Pancreas (tissue), 10 donors: ENCODE measurements at regions not wholly inside any gene's neighbourhood (a gene's known extent, or its start where the extent isn't known, plus 50 kb on each side); places are given as distances from the start of the nearest gene placed in this dataset.

Experiments used
- ATAC-seq, 4 donors: fragments of 200-7000 bp; cut with Tn5 transposase; one replicate each; pipeline versions ENCODE4 v1.8.0 to v1.9.1; 2020; ENCODE audit warnings: mild to moderate bottlenecking in 4 of 4, moderate library complexity in 4 of 4
- DNase-seq, 6 donors: peaks; one replicate each; pipeline ENCODE4 v3.0.0-alpha.2; 2020
- FAIRE-seq: peaks from 2 replicates; lab custom pipeline; 2012; peaks lifted over from hg19 to GRCh38; lab: Jason Lieb, UNC
- H3K27ac ChIP-seq, 4 donors: fragments of 200-600 bp; sonication (generic); 1 replicate in 3 of 4; 2 replicates in 1 of 4; pipeline versions ENCODE4 v1.5.0 to v1.8.0; 2020
- H3K27me3 ChIP-seq, 4 donors: fragments of 200-600 bp; one replicate each; pipeline ENCODE4 v1.8.0; 2021
- H3K36me3 ChIP-seq, 3 donors: fragments of 200-600 bp; sonication (generic) in 1 of 3; one replicate each; pipeline versions ENCODE4 v1.5.0 to v1.8.0; 2020 to 2021
- H3K4me1 ChIP-seq, 3 donors: fragments of 200-600 bp; one replicate each; pipeline ENCODE4 v1.8.0; 2021
- H3K4me3 ChIP-seq, 4 donors: fragments of 200-600 bp; sonication (generic) in 2 of 4; one replicate each; pipeline versions ENCODE4 v1.5.0 to v1.8.0; 2020 to 2021
- H3K9me3 ChIP-seq, 4 donors: fragments of 200-600 bp; one replicate each; pipeline ENCODE4 v1.8.0; 2021
- WGBS, 2 donors: extraction: QIAGEN DNeasy Blood & Tissue Kit; methylation state at CpG; one replicate each; pipeline ENCODE4 v1.1.7; 2013; 5-methylcytosine and 5-hydroxymethylcytosine counted together
- intact Hi-C, 3 donors: fragments of 100-400 bp; cut with DNase I; formaldehyde crosslinking; loops; one replicate each; pipeline versions ENCODE4 v1.11.1 to v1.14.2; 2022
- TF ChIP-seq, protein P1 (sequence below), 4 donors: fragments of 200-600 bp; sonication (generic) in 3 of 4; IDR thresholded peaks; one replicate each; pipeline versions ENCODE4 v1.5.0 to v1.8.0; 2021; ENCODE audit warnings: antibody characterized with exemption in 4 of 4
- donor health status: healthy with polysubstance abuse.
- donor health status: DM: no; HTN: no; CAD: no; lungs with moderate emphysema.
- donor health status: DM: no; HTN: no; CAD: no.
- donor health status: control.
- donor health status: control.
- donor health status: Bipolar disorder and iron deficiency.
- donor health status: DM: yes; HTN: yes; CAD: no.
- donor health status: DM: no; HTN: no; CAD: no.
- donor health status: DM: no; HTN: no; CAD: no.
- donor health status: DM: yes; HTN: yes; CAD: no.

DNA sequence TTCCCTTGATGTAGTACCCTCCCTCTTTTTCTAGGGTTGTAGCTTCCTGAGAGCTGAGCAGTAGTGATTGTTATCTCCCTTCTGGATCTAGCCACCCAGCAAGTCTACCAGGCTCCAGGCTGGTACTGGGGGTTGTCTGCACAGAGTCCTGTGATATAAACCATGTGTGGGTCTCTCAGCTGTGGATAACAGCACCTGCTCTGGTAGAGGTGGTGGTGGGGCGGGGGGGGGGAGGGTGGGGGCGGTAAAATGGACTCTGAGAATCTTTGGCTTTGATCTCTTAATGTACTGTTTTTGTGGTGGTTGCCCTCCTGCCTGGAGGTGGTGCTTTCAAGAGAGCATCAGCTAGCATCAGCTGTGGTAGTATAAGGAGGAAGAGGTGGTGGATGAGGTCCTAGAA is 302.0 kb upstream of the CHRM2 start:
- ATAC-seq (no peak), FAIRE-seq (no peak), DNase-seq (no peak)
- H3K4me1 ChIP-seq: no peaks in the 10 kb centered on the region
- no peak overlapping the region for H3K27ac ChIP-seq
- H3K9me3 ChIP-seq: no peaks in the 10 kb centered on the region
- H3K4me3 ChIP-seq: no peak overlapping the region
- TF ChIP-seq, protein P1, sequence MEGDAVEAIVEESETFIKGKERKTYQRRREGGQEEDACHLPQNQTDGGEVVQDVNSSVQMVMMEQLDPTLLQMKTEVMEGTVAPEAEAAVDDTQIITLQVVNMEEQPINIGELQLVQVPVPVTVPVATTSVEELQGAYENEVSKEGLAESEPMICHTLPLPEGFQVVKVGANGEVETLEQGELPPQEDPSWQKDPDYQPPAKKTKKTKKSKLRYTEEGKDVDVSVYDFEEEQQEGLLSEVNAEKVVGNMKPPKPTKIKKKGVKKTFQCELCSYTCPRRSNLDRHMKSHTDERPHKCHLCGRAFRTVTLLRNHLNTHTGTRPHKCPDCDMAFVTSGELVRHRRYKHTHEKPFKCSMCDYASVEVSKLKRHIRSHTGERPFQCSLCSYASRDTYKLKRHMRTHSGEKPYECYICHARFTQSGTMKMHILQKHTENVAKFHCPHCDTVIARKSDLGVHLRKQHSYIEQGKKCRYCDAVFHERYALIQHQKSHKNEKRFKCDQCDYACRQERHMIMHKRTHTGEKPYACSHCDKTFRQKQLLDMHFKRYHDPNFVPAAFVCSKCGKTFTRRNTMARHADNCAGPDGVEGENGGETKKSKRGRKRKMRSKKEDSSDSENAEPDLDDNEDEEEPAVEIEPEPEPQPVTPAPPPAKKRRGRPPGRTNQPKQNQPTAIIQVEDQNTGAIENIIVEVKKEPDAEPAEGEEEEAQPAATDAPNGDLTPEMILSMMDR (IDR thresholded peaks at IDR 0.05): no peak
- H3K27me3 ChIP-seq: no peaks in the 10 kb centered on the region
- intact Hi-C loops: no loop called here
- 29 to 40% methylated on average over 2 of the region's 2 CpGs for WGBS, 2 donors
- H3K36me3 ChIP-seq: no peaks in the 10 kb centered on the region

DNA sequence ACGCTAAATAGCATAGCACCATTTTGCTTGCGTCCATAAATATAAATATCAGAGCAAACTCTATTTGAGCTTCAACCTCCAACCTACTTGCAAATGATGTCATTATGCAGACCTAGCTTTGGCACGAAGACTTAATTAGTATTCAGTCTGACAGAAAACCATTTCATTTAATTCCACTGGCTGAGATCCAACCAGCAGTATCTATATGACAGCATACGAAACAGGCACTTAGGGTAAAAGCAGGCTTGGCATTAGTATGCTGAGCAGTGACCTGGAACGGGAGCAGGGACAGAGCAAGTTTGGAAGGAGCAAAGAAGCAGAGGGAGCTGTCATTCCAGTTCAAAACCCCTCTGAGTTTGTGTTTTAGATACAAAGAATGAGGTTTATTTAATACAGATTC is 312.5 kb upstream of the CHRM2 start:
- 49 to 54% methylated on average over 5 of the region's 5 CpGs for WGBS, 2 donors

GRCh38 chr7:136551618-136552017 is 316.8 kb upstream of the CHRM2 start:
- H3K27me3 ChIP-seq: no peaks in the 10 kb centered on the region
- FAIRE-seq (no peak), DNase-seq (no peak), ATAC-seq (no peak)
- no peaks in the 10 kb centered on the region for H3K9me3 ChIP-seq
- TF ChIP-seq, protein P1 (IDR thresholded peaks at IDR 0.05): no peak
- intact Hi-C loops: no loop called here
- 71 to 90% methylated on average over 1 of the region's 1 CpG for WGBS, 2 donors
- H3K4me3 ChIP-seq: no peak overlapping the region
- no peaks in the 10 kb centered on the region for H3K36me3 ChIP-seq
- no peak overlapping the region for H3K27ac ChIP-seq
- H3K4me1 ChIP-seq: no peaks in the 10 kb centered on the region

More for the DNA sequence above, 312.5 kb upstream of the CHRM2 start:
- Histone ChIP-seq H3K4me3 (no peak overlapping the region), H3K36me3 (no peaks in the 10 kb centered on the region), H3K9me3 (no peaks in the 10 kb centered on the region), H3K27ac (no peak overlapping the region), H3K27me3 (no peaks in the 10 kb centered on the region), H3K4me1 (no peaks in the 10 kb centered on the region)
- intact Hi-C loops: no loop called here
- DNase-seq (no peak), ATAC-seq (no peak), FAIRE-seq (no peak)
- TF ChIP-seq, protein P1 (IDR thresholded peaks at IDR 0.05): no peak

DNA sequence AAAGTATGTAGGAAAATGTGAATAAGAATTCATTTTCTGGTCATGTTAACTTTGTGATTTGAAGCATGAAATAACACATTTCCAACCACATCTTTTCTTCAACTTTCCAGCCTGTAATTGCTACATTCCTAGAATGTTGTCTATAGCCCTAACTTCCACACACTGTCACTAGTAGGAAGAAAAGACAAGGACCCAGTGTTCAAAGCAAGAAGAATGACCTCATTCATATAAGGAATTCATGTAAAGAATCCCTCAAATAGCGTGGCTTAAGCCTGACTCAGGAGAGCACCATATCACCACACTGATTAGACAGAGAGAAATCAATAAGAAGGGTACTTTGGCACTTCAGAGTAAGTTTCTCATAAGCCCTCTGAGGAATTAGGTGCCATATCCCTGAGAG is 318.7 kb upstream of the CHRM2 start:
- Histone ChIP-seq H3K4me1 (no peaks in the 10 kb centered on the region), H3K9me3 (no peaks in the 10 kb centered on the region), H3K4me3 (no peak overlapping the region), H3K36me3 (no peaks in the 10 kb centered on the region), H3K27me3 (no peaks in the 10 kb centered on the region), H3K27ac (no peak overlapping the region)
- WGBS, 2 donors: 4 to 9% methylated on average over 1 of the region's 1 CpG
- TF ChIP-seq, protein P1 (IDR thresholded peaks at IDR 0.05): no peak
- intact Hi-C loops: no loop called here
- ATAC-seq (no peak), FAIRE-seq (no peak), DNase-seq (no peak)

GRCh38 chr7:136533732-136534131 is 334.7 kb upstream of the CHRM2 start:
- intact Hi-C loops: no loop called here
- FAIRE-seq (no peak), ATAC-seq (no peak), DNase-seq (no peak)
- H3K27me3 ChIP-seq: no peaks in the 10 kb centered on the region
- H3K36me3 ChIP-seq: no peaks in the 10 kb centered on the region
- no peak overlapping the region for H3K4me3 ChIP-seq
- H3K27ac ChIP-seq: no peak overlapping the region
- TF ChIP-seq, protein P1 (IDR thresholded peaks at IDR 0.05): no peak
- 60 to 66% methylated on average over 8 of the region's 8 CpGs for WGBS, 2 donors
- H3K9me3 ChIP-seq: no peaks in the 10 kb centered on the region
- H3K4me1 ChIP-seq: no peaks in the 10 kb centered on the region
